GM18520 (cell line): ENCODE measurements at regions not wholly inside any gene's neighbourhood (a gene's known extent, or its start where the extent isn't known, plus 50 kb on each side); places are given as distances from the start of the nearest gene placed in this dataset.

Experiments used
- ATAC-seq: cut with Tn5 transposase; IDR thresholded peaks from one replicate; pipeline ENCODE4 v1.9.1; 2021; ENCODE audit not compliant: unreplicated experiment

- ATAC-seq, result no peak
Observed at GRCh38 chr18:72692086-72692485, 147.9 kb upstream of the CBLN2 start.

- ATAC-seq, result no peak
Observed at GRCh38 chr18:72687736-72688135, 143.6 kb upstream of the CBLN2 start.

GRCh38 chr18:72675394-72675793, 131.3 kb upstream of the CBLN2 start:
- ATAC-seq, result no peak

- ATAC-seq, result peak; percentile 92
Observed at GRCh38 chr18:72674710-72675109, 130.6 kb upstream of the CBLN2 start.

- no peak for ATAC-seq
Observed at GRCh38 chr18:72673242-72673641, 129.1 kb upstream of the CBLN2 start.

- ATAC-seq, result peak; percentile 27
Observed at GRCh38 chr18:72672364-72673184, 128.4 kb upstream of the CBLN2 start.

GRCh38 chr18:72667932-72668331, 123.8 kb upstream of the CBLN2 start:
- ATAC-seq, result no peak

GRCh38 chr18:72652990-72653593, 109.0 kb upstream of the CBLN2 start:
- ATAC-seq, result peak; percentile 95

- no peak for ATAC-seq
Observed at GRCh38 chr18:72651033-72651432, 106.9 kb upstream of the CBLN2 start.

- no peak for ATAC-seq
Observed at GRCh38 chr18:72648481-72648960, 104.4 kb upstream of the CBLN2 start.

GRCh38 chr18:72648079-72648478, 103.9 kb upstream of the CBLN2 start:
- no peak for ATAC-seq

GRCh38 chr18:72640557-72640956, 96.4 kb upstream of the CBLN2 start:
- no peak for ATAC-seq

- ATAC-seq, result no peak
Observed at GRCh38 chr18:72638376-72638775, 94.2 kb upstream of the CBLN2 start.

GRCh38 chr18:72637721-72638120, 93.6 kb upstream of the CBLN2 start:
- ATAC-seq, result no peak

GRCh38 chr18:72637299-72637698, 93.2 kb upstream of the CBLN2 start:
- no peak for ATAC-seq

GRCh38 chr18:72636611-72637010, 92.5 kb upstream of the CBLN2 start:
- no peak for ATAC-seq

- no peak for ATAC-seq
Observed at GRCh38 chr18:72634500-72634899, 90.4 kb upstream of the CBLN2 start.

GRCh38 chr18:72630991-72631390, 86.8 kb upstream of the CBLN2 start:
- no peak for ATAC-seq

GRCh38 chr18:72623444-72623843, 79.3 kb upstream of the CBLN2 start:
- no peak for ATAC-seq

GRCh38 chr18:72613534-72613930, 69.4 kb upstream of the CBLN2 start:
- ATAC-seq, result no peak

- no peak for ATAC-seq
Observed at GRCh38 chr18:72612894-72613533, 68.9 kb upstream of the CBLN2 start.

GRCh38 chr18:72605376-72605775, 61.2 kb upstream of the CBLN2 start:
- no peak for ATAC-seq
